Smooth muscle cell (in vitro differentiated cells): ENCODE measurements at regions not wholly inside any gene's neighbourhood (a gene's known extent, or its start where the extent isn't known, plus 50 kb on each side); places are given as distances from the start of the nearest gene placed in this dataset.

Source experiments
- DNase-seq: peaks from one replicate; lab custom pipeline; 2025; ENCODE audit not compliant: unreplicated experiment; lab: John Stamatoyannopoulos, UW
- H2AFZ ChIP-seq: fragments of 200-600 bp; sonication (generic); 2 replicates; pipeline ENCODE4 v1.6.0; 2016; ENCODE audit warnings: antibody characterized with exemption, low read depth, mild to moderate bottlenecking
- H3F3A ChIP-seq: fragments of 200-600 bp; sonication (generic); 2 replicates; pipeline ENCODE4 v1.6.0; 2017; ENCODE audit warnings: antibody characterized with exemption, low read depth
- H3K27ac ChIP-seq: fragments of 200-600 bp; sonication (generic); 2 replicates; pipeline ENCODE4 v1.5.1; 2016; ENCODE audit warnings: low read depth, mild to moderate bottlenecking
- H3K27me3 ChIP-seq: fragments of 200-600 bp; sonication (generic); 2 replicates; pipeline ENCODE4 v1.6.1; 2016; ENCODE audit warnings: low read depth, mild to moderate bottlenecking
- H3K36me3 ChIP-seq: fragments of 200-600 bp; sonication (generic); 2 replicates; pipeline ENCODE4 v1.5.1; 2016; ENCODE audit warnings: low read depth
- H3K4me1 ChIP-seq: fragments of 200-600 bp; sonication (generic); 2 replicates; pipeline ENCODE4 v1.5.1; 2016; ENCODE audit warnings: low read depth
- H3K4me2 ChIP-seq: fragments of 200-600 bp; sonication (generic); 2 replicates; pipeline ENCODE4 v1.6.0; 2016; ENCODE audit warnings: mild to moderate bottlenecking
- H3K4me3 ChIP-seq: fragments of 200-600 bp; sonication (generic); 2 replicates; pipeline ENCODE4 v1.5.1; 2016; ENCODE audit warnings: mild to moderate bottlenecking
- H3K79me2 ChIP-seq: fragments of 200-600 bp; sonication (generic); 2 replicates; pipeline ENCODE4 v1.6.0; 2016; ENCODE audit warnings: low read depth, mild to moderate bottlenecking
- H3K9ac ChIP-seq: fragments of 200-600 bp; sonication (generic); 2 replicates; pipeline ENCODE4 v1.6.0; 2016; ENCODE audit warnings: low read depth
- H3K9me3 ChIP-seq: fragments of 200-600 bp; sonication (generic); replicated peaks from 2 replicates; pipeline ENCODE4 v1.5.1; 2016; ENCODE audit warnings: low read depth
- H4K20me1 ChIP-seq: fragments of 200-600 bp; sonication (generic); 2 replicates; pipeline ENCODE4 v1.6.0; 2016; ENCODE audit warnings: low read depth
- CTCF ChIP-seq: fragments of 200-600 bp; sonication (generic); IDR thresholded peaks from 2 replicates; pipeline ENCODE4 v1.5.1; 2017; ENCODE audit warnings: borderline replicate concordance, mild to moderate bottlenecking, antibody characterized with exemption; ENCODE audit not compliant: insufficient read depth, poor library complexity, severe bottlenecking
- WGBS: methylation state at CpG from one replicate; pipeline ENCODE4 v1.1.7; 2016; ENCODE audit warnings: low lambda C conversion rate; 5-methylcytosine and 5-hydroxymethylcytosine counted together

DNA sequence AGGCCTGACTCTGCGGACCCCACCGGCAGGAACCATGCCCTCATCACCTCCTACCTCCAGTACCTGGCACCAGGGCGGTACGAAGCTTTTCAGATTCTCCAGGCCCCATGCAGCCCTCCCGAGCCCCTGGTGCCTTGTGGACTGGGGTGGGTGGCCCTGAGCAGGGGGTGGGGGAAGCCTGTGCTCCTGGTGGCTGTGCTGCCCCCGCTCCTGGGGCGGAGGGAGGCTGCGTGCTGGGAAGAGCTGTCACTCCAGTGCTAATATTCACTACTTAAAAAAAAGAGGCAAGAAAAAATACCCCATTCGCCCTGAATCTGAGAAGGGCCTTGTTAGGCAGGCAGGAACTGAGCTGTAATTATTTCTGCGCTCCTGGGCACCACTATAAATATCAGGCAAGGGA, 111.8 kb downstream of the ENGASE start:
- 84% methylated on average over 7 of the region's 10 CpGs for WGBS
- peaks cover 83% of the 10 kb centered on the region for H3K27me3 ChIP-seq
- no peaks in the 10 kb centered on the region for H4K20me1 ChIP-seq
- no peaks in the 10 kb centered on the region for H3F3A ChIP-seq
- H3K9ac ChIP-seq: no peak overlapping the region
- H3K4me2 ChIP-seq: no peak overlapping the region
- no peak overlapping the region for H3K4me3 ChIP-seq
- TF ChIP-seq CTCF: no peak
- no peaks in the 10 kb centered on the region for H3K36me3 ChIP-seq
- H3K9me3 ChIP-seq: no peaks in the 10 kb centered on the region
- H3K79me2 ChIP-seq: no peaks in the 10 kb centered on the region
- no peaks in the 10 kb centered on the region for H3K4me1 ChIP-seq
- H3K27ac ChIP-seq: no peak overlapping the region
- H2AFZ ChIP-seq: no peak overlapping the region
- DNase-seq: no peak

DNA sequence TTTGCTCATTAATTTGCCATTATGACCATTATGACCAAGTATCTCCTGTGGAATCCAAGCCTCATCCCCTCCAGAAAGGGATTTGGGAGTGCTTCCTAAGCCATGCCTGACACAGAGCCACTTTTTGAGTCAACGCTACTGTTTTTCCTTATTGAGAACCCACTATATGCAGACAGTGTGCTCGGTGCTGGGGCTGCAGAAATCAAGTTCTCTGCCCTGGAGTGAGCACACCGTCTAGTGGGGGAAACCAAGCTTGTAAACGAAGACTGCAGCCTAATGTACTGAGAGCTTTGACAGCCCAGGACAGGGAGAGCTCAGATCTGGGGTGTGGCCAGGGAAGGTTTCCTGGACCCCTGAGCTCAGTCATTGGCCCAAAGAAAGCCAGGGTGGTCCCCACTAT, 111.0 kb downstream of the ENGASE start:
- no peak for DNase-seq
- Histone ChIP-seq H3K27ac (no peak overlapping the region), H3K4me1 (no peaks in the 10 kb centered on the region), H3K27me3 (peaks cover 83% of the 10 kb centered on the region), H2AFZ (no peak overlapping the region), H3K79me2 (no peaks in the 10 kb centered on the region), H3K4me3 (no peak overlapping the region), H3K4me2 (no peak overlapping the region), H3F3A (no peaks in the 10 kb centered on the region), H3K9me3 (no peaks in the 10 kb centered on the region), H4K20me1 (no peaks in the 10 kb centered on the region), H3K36me3 (no peaks in the 10 kb centered on the region), H3K9ac (no peak overlapping the region)
- WGBS: 86% methylated on average over 4 of the region's 4 CpGs
- no peak for TF ChIP-seq CTCF

DNA sequence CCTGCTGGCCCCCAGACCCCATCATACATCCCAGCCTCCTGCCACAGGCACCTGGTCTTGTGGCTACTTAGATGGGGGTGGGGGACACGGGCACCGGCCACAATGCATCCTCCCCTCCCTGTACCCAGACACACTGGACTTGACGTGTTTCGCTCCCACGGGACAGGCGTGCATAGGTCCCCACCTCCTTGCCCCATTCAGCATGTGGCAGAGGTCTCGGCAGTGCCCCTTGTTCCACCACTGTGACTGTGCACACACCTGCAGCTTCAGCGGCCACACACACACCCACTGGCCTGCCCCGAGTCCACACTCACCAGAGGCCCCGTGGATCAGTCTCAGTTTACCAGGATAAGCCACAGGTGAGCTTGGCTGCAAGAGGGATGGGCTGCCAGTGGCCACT, 109.6 kb downstream of the ENGASE start:
- H3K27ac ChIP-seq: no peak overlapping the region
- DNase-seq: no peak

More for the DNA sequence above, 109.6 kb downstream of the ENGASE start:
- WGBS: 78% methylated on average over 10 of the region's 10 CpGs
- Histone ChIP-seq H3K4me1 (no peaks in the 10 kb centered on the region), H3F3A (no peaks in the 10 kb centered on the region), H3K27me3 (peaks cover 84% of the 10 kb centered on the region), H4K20me1 (no peaks in the 10 kb centered on the region), H3K4me3 (no peak overlapping the region), H3K4me2 (peak overlapping the region; percentile 87), H3K9ac (no peak overlapping the region), H3K79me2 (no peaks in the 10 kb centered on the region), H3K9me3 (no peaks in the 10 kb centered on the region), H3K36me3 (no peaks in the 10 kb centered on the region), H2AFZ (no peak overlapping the region)
- no peak for TF ChIP-seq CTCF
